Keratinocyte (primary cell): ENCODE measurements at regions not wholly inside any gene's neighbourhood (a gene's known extent, or its start where the extent isn't known, plus 50 kb on each side); places are given as distances from the start of the nearest gene placed in this dataset.

Source experiments
- DNase-seq: peaks from one replicate; pipeline ENCODE4 v3.0.0-alpha.2; 2011; ENCODE audit warnings: low read depth, missing footprints, low spot score
- FAIRE-seq: peaks from 2 replicates; lab custom pipeline; 2011; peaks lifted over from hg19 to GRCh38; lab: Jason Lieb, UNC
- H2AFZ ChIP-seq: 2 replicates; pipeline ENCODE4 v1.6.0; 2012; ENCODE audit warnings: low read length, control low read depth, inconsistent platforms; ENCODE audit not compliant: control insufficient read depth
- H3K27ac ChIP-seq: 2 replicates; pipeline ENCODE4 v1.5.1; 2011; ENCODE audit warnings: low read length; ENCODE audit not compliant: control insufficient read depth, insufficient read depth
- H3K27me3 ChIP-seq: 3 replicates; pipeline ENCODE4 v1.6.0; 2011; ENCODE audit warnings: low read length; ENCODE audit not compliant: control insufficient read depth, insufficient read depth; ENCODE audit errors: extremely low read depth
- H3K36me3 ChIP-seq, 2 experiments: 2 replicates in 1 of 2; 3 replicates in 1 of 2; pipeline ENCODE4 v1.5.1; 2011; ENCODE audit warnings: low read length in 2 of 2, mild to moderate bottlenecking in 1 of 2; ENCODE audit not compliant: control insufficient read depth in 2 of 2, insufficient read depth in 2 of 2; ENCODE audit errors: extremely low read depth in 1 of 2
- H3K4me1 ChIP-seq: 3 replicates; pipeline ENCODE4 v1.5.1; 2011; ENCODE audit warnings: low read length; ENCODE audit not compliant: control insufficient read depth, insufficient read depth; ENCODE audit errors: extremely low read depth
- H3K4me2 ChIP-seq: 3 replicates; pipeline ENCODE4 v1.6.0; 2011; ENCODE audit warnings: low read depth, low read length; ENCODE audit not compliant: control insufficient read depth, insufficient read depth; ENCODE audit errors: extremely low read depth
- H3K4me3 ChIP-seq, 3 experiments: fragments of 200-600 bp in 1 of 3; sonication (generic) in 1 of 3; 2 replicates in 2 of 3; 3 replicates in 1 of 3; pipeline ENCODE4 v1.5.1; 2011 to 2016; ENCODE audit warnings: low read length in 3 of 3, mild to moderate bottlenecking in 3 of 3, control low read depth in 2 of 3, inconsistent platforms in 1 of 3, low read depth in 1 of 3, mixed read lengths in 1 of 3, mixed run types in 1 of 3, moderate library complexity in 1 of 3; ENCODE audit not compliant: control insufficient read depth in 2 of 3, insufficient read depth in 2 of 3; ENCODE audit errors: extremely low read depth in 1 of 3
- H3K79me2 ChIP-seq: 2 replicates; pipeline ENCODE4 v1.6.0; 2012; ENCODE audit warnings: low read length; ENCODE audit not compliant: control insufficient read depth, insufficient read depth
- H3K9ac ChIP-seq: 3 replicates; pipeline ENCODE4 v1.6.0; 2011; ENCODE audit warnings: low read length; ENCODE audit not compliant: control insufficient read depth, insufficient read depth; ENCODE audit errors: extremely low read depth
- H3K9me1 ChIP-seq: 3 replicates; pipeline ENCODE4 v1.6.0; 2011; ENCODE audit warnings: low read length; ENCODE audit not compliant: control insufficient read depth, insufficient read depth; ENCODE audit errors: extremely low read depth
- H3K9me3 ChIP-seq: 2 replicates; pipeline ENCODE4 v1.5.1; 2012; ENCODE audit warnings: low read depth, low read length; ENCODE audit not compliant: control insufficient read depth
- H4K20me1 ChIP-seq: 3 replicates; pipeline ENCODE4 v1.6.0; 2011; ENCODE audit warnings: low read length; ENCODE audit not compliant: control insufficient read depth, insufficient read depth; ENCODE audit errors: extremely low read depth
- EZH2 ChIP-seq: IDR thresholded peaks from one replicate; pipeline ENCODE4 v1.6.1; 2012; ENCODE audit warnings: inconsistent platforms, mild to moderate bottlenecking, low read length, moderate library complexity
- dilution Hi-C: fragments of 300-500 bp; cut with MboI; formaldehyde crosslinking; loops from one replicate; pipeline ENCODE4 v1.7.0; 2020; ENCODE audit warnings: low sequenced_read_pairs; ENCODE audit not compliant: extremely low pct_ligation_motif_present
- TF ChIP-seq, protein P1 (sequence below), 3 experiments: IDR thresholded peaks in 1 of 3; conservative IDR thresholded peaks in 1 of 3; optimal IDR thresholded peaks in 1 of 3; 2 replicates in 2 of 3; 3 replicates in 1 of 3; pipeline versions ENCODE3 to v1.5.1; 2011; ENCODE audit warnings: low read length in 3 of 3, mild to moderate bottlenecking in 3 of 3, moderate library complexity in 2 of 3, control low read depth in 1 of 3, inconsistent platforms in 1 of 3; ENCODE audit not compliant: insufficient read depth in 2 of 3; ENCODE audit errors: extremely low read depth in 1 of 3

DNA sequence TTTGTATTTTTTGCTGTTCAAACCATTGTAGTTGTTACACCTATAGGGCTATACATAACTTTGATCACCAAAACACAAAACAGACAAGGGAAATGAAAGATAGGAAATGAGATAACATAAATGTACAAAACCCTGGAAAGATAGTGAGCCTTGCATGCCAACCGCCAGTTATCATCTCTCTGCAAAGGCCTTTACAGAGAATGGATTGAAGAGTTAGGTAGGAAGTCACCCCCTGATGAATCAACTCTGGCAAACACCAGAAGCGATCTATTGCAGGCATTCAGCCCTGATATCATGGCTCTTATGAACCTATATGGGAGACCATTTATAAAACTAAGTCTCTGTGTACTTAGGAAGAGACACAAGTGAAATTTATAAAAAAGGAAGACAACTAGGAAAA is 588.0 kb downstream of the TUSC7 start:
- no peaks in the 10 kb centered on the region for H3K4me1 ChIP-seq
- H3K36me3 ChIP-seq = no peaks in the 10 kb centered on the region
- TF ChIP-seq, protein P1, sequence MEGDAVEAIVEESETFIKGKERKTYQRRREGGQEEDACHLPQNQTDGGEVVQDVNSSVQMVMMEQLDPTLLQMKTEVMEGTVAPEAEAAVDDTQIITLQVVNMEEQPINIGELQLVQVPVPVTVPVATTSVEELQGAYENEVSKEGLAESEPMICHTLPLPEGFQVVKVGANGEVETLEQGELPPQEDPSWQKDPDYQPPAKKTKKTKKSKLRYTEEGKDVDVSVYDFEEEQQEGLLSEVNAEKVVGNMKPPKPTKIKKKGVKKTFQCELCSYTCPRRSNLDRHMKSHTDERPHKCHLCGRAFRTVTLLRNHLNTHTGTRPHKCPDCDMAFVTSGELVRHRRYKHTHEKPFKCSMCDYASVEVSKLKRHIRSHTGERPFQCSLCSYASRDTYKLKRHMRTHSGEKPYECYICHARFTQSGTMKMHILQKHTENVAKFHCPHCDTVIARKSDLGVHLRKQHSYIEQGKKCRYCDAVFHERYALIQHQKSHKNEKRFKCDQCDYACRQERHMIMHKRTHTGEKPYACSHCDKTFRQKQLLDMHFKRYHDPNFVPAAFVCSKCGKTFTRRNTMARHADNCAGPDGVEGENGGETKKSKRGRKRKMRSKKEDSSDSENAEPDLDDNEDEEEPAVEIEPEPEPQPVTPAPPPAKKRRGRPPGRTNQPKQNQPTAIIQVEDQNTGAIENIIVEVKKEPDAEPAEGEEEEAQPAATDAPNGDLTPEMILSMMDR (optimal IDR thresholded peaks at IDR 0.05 in 1 of 3, IDR thresholded peaks at IDR 0.05 in 1 of 3, conservative IDR thresholded peaks at IDR 0.05 in 1 of 3; ENCODE audit: extremely low read depth in 1 of 3, insufficient read depth in 2 of 3, low read length in 3 of 3) = no peak
- TF ChIP-seq EZH2 = no peak
- FAIRE-seq = no peak
- no peaks in the 10 kb centered on the region for H3K9me1 ChIP-seq
- H3K9me3 ChIP-seq = no peaks in the 10 kb centered on the region
- H3K27ac ChIP-seq = no peak overlapping the region
- DNase-seq = no peak
- no peaks in the 10 kb centered on the region for H4K20me1 ChIP-seq
- H2AFZ ChIP-seq = no peak overlapping the region
- no peak overlapping the region for H3K9ac ChIP-seq
- H3K79me2 ChIP-seq = no peaks in the 10 kb centered on the region
- H3K4me3 ChIP-seq = no peak overlapping the region
- H3K4me2 ChIP-seq = no peak overlapping the region
- no peaks in the 10 kb centered on the region for H3K27me3 ChIP-seq
- dilution Hi-C loops = no loop called here

DNA sequence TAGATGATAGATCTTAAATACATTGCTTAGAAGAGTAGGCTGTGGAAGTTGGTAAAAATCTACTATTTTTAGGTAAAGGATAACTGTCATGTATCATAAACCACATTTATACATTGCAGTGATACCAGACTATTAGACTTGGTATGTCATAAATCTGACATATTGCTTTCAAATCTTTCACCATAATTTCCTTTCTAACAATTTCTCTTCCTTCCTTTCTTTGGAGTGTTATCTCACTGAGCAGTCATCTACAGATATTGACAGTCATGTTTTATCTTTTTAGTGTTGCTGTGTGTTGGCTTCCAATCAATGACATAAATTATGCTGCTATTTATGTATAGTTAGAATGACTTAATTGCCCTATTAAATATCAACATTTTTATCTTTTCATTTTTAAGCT is 588.7 kb downstream of the TUSC7 start:
- no peaks in the 10 kb centered on the region for H4K20me1 ChIP-seq
- no peaks in the 10 kb centered on the region for H3K9me3 ChIP-seq
- DNase-seq = no peak
- no peak overlapping the region for H2AFZ ChIP-seq
- no peaks in the 10 kb centered on the region for H3K27me3 ChIP-seq
- no peak overlapping the region for H3K4me3 ChIP-seq
- H3K9ac ChIP-seq = no peak overlapping the region
- H3K4me2 ChIP-seq = no peak overlapping the region
- dilution Hi-C loops = no loop called here
- FAIRE-seq = no peak
- H3K4me1 ChIP-seq = no peaks in the 10 kb centered on the region
- H3K9me1 ChIP-seq = no peaks in the 10 kb centered on the region
- no peaks in the 10 kb centered on the region for H3K36me3 ChIP-seq
- no peak overlapping the region for H3K27ac ChIP-seq
- TF ChIP-seq, protein P1 (optimal IDR thresholded peaks at IDR 0.05 in 1 of 3, IDR thresholded peaks at IDR 0.05 in 1 of 3, conservative IDR thresholded peaks at IDR 0.05 in 1 of 3; ENCODE audit: extremely low read depth in 1 of 3, insufficient read depth in 2 of 3, low read length in 3 of 3) = no peak
- no peak for TF ChIP-seq EZH2
- no peaks in the 10 kb centered on the region for H3K79me2 ChIP-seq
